HPDE6-E6E7 (cell line): ENCODE measurements at regions not wholly inside any gene's neighbourhood (a gene's known extent, or its start where the extent isn't known, plus 50 kb on each side); places are given as distances from the start of the nearest gene placed in this dataset.
"Not testable (repeated sequence)": the region's sequence is repeated elsewhere in the genome, so short reads cannot be mapped to it uniquely, and the experiment has no call there.

Source experiments
- DNase-seq: peaks from one replicate; pipeline ENCODE4 v3.0.0; 2011; ENCODE audit warnings: missing footprints; ENCODE audit errors: extremely low spot score

GRCh38 chr17:52546990-52547389 is 388.5 kb upstream of the CA10 start:
- DNase-seq = no peak

GRCh38 chr17:52546493-52546892 is 388.0 kb upstream of the CA10 start:
- DNase-seq = no peak

DNA sequence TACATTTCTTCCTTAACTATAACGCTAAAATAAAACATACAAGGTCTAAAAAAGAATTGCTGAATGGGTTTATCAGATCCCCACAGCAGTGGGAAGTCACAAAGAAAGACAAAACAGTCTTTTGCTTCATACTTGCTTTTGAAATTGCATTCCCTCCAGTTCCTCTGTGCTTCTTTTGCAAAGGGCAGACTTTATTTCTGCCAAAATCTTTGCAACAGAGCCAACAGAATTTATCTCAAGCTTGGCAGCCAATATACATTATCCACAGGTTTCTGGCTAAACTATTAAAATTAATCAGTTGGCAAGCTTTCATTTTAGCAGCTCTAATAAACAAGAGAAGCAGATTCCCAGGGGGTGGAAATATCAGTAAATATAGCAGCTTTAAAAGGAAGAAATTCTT is 378.9 kb upstream of the CA10 start:
- DNase-seq = no peak

DNA sequence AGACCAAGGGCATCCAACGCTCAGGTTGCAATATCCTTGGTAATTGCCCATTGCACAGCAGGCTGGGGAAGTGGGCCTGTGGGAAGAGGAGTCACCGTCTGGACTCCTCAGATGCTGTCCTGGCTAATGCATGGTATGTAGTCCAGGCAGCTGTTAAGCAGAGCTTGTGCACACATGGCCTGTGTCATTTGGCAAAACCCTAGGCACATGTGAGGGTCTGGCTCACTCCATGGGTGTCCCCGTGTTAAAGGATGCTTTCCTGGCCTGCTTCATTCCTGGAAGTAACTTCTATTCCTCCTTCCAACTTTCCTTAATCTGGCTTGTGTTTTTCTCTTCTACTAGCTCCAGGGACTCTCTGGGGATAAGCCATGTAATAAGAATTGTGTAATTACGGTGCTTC is 378.0 kb upstream of the CA10 start:
- no peak for DNase-seq

DNA sequence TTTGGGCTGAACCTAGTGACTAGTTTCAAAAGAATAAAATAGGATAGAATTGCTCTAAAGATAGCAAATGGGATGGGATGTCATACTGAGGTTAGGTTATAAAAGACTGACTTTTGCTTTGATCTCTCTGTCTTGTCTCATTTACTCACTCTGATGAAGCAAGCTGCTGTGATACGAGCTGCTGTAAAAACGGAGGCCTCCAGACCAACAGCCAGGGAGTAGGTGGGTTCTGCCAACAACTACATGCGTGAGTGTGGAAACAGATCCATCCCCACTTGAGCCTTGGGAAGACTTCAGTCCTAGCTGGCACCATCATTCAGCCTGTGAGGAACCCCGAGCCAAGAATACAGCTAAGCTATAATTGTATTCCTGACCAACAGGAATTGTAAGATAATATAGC is 373.9 kb upstream of the CA10 start:
- no peak for DNase-seq

DNA sequence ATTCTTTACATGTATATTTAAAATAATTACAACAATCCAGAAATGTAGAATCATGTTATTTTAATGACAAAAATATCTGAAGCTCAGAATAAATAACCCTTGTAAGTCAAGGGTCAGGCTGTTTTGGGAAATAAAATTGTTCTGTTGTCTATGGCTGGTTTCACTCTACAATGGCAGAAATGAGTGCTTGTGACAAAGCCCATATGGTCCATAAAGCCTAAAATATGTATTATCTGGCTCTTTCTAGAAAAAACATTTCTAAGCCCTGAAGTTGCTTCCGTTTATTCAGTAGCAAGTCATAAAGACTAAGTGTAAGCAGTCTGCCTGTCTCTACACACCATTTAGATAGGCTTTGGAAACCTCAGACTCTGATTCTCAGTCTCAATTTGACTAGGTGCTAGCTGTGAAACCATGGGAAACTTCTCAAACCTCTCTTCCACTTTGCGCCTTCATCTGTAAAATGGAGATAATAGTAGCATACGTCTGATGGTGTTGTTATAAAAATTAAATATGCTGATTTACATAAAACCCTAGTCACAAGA is 365.7 kb upstream of the CA10 start:
- DNase-seq = no peak

- no peak for DNase-seq
Observed at GRCh38 chr17:52517176-52517575, 358.7 kb upstream of the CA10 start.

DNA sequence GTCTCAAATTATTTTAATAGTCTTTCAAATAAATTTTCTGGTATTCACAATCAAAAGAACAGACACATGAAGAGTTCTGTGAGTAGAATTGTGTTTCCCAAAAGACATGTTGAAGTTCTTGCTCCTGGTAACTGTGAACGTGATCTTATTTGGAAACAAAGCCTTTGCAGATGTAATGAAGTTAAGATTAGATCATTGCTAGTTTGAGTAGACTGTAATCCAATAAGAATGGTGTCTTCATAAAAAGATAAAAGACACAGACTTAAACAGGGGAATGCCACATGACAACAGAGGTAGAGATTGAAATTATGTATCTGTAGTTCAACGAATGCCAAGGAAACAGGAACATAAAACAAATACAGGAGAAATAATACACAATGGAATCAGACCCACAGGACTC is 357.4 kb upstream of the CA10 start:
- DNase-seq = no peak

GRCh38 chr17:52505601-52506000 is 347.1 kb upstream of the CA10 start:
- DNase-seq = no peak

DNA sequence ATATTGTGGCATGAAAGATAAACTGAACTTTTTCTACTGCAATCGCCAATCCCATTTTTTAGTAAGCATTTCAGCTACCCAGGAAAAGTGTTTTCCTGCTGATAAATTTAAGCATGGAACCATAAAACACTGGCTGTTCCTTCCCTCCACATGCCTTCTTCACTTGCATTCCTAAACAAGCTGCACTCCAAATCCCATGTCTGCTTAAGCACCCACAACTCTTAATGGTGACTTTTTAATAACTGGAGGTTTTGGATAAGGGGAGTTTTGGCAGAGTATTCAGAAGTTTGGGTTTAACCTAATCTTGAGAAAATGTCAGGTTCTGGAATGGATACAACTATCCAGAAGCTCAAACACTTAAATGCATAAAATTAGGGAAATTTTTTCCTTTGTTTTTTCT is 345.6 kb upstream of the CA10 start:
- no peak for DNase-seq

GRCh38 chr17:52495646-52496045 is 337.1 kb upstream of the CA10 start:
- DNase-seq = no peak

DNA sequence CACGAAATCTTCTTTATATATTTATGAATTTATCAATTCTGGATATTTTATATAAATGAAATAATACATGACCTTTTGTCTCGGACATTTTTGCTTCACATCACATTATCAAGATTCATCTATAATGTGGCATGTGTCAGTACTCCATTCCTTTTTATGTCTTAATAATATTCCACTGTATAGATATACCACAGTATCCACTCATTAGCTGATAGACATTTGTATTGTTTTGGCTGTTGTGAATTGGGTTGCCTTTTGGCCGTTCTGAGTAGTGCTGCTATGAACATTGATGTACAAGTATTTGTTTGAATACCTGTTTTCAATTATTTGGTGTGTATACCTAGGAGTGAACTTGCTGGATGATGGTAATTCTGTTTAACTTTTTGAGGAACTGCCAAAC is 323.8 kb upstream of the CA10 start:
- no peak for DNase-seq

DNA sequence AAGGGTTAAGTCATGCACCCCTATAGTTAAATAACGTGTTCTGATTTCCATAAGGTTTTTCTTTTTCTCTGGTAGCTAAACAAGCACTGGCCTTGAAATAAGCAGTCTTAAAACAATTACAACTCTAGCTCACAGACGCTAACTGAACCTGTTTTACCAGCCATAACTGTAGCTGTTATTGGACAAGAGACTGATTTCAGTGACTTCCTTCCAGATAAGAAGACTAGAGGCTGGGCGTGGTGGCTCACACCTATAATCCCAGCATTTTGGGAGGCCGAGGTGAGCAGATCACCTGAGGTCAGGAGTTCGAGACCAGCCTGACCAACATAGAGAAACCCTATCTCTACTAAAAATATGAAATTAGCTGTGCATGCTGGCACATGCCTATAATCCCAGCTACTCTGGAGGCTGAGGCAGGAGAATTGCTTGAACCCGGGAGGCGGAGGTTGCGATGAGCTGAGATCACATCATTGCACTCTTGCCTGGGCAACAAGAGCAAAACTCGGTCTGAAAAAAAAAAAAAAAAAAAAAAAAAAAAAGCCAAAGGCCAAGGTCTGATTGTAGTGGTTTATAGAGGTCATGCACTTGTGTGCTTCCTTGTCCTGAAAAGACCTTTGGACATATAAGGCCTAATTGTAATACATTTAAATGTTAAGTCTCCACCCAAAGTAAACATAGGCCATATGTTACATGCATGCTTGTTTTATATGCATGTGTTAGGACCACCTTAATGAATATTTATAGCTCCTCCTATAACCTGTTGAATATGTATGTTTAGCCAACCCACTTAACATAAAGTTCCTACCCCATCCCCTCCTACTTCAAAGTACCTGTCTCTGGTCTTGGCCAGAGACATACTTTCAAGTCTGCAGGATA is 319.5 kb upstream of the CA10 start:
- DNase-seq = no peak

GRCh38 chr17:52476638-52477313 is 318.3 kb upstream of the CA10 start:
- DNase-seq = no peak

DNA sequence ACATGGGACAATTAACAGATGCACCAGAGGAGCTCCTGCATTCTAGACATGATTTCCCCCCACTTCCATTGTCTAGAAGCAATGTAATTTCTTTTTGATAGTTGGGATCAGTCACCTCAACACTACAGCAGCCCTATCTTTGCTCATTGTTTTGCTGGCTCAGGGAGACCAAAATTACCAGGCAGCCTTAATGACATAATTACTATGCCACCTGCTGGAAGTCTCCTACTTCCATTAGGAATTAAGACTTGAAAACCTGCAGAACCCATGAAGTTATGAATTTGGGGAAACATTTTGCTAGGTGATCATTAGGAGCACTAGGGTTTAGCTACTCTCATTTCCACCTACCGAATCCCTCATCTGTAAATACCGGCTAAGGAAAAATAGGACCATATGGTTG is 312.0 kb upstream of the CA10 start:
- no peak for DNase-seq

GRCh38 chr17:52465407-52465806 is 306.9 kb upstream of the CA10 start:
- DNase-seq = no peak

- DNase-seq = no peak
Observed at GRCh38 chr17:52451294-52451861, 292.9 kb upstream of the CA10 start.

- no peak for DNase-seq
Observed at GRCh38 chr17:52442350-52442749, 283.8 kb upstream of the CA10 start.

- no peak for DNase-seq
Observed at GRCh38 chr17:52420555-52421078, 262.1 kb upstream of the CA10 start.

DNA sequence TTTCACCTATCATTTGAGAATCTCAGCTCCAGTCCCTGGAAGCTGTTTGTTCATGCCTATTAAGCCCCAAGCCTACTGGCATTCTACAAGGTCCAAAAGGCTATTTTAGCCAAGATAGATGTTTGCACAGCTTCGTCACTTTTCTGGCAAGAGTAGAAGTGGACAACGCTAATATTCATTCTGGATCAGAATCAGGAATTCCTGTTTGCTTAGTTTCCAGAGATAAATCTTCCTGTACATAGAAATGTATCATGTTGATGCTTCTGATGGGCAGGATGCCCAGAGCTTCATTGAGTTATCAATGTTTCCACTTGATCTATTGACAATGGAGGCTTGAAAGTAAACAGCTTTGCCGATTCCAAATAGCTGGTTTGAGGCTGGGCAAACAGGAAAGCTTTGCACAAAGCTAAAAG is 260.7 kb upstream of the CA10 start:
- no peak for DNase-seq

DNA sequence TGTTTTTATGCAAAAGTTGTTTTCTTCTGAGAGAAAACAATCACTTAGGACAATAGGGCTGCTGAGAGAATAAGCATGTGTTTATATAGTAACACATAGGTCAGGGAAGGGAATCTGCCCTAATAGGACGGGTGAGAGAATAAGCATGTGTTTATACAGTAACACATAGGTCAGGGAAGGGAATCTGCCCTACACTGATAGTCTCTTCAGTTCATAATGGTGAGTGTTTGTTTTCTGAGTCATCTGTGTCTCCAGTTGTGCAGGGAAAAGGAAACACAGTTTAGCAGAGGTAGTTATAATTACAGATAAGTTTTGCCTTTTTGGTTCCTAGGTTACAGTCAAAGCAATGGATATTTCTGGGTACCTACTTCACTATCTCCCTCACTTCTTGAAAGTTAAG is 252.3 kb upstream of the CA10 start:
- DNase-seq = no peak

DNA sequence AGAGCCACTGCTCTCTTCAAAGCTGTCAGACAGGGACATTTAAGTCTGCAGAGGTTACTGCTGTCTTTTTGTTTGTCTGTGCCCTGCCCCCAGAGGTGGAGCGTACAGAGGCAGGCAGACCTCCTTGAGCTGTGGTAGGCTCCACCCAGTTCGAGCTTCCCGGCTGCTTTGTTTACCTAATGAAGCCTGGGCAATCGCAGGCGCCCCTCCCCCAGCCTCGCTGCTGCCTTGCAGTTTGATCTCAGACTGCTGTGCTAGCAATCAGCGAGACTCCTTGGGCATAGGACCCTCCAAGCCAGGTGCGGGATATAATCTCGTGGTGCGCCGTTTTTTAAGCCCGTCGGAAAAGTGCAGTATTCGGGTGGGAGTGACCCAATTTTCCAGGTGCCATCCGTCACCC is 250.7 kb upstream of the CA10 start:
- not testable (repeated sequence) for DNase-seq

GRCh38 chr17:52395308-52395707 is 236.8 kb upstream of the CA10 start:
- no peak for DNase-seq
